Fibroblast of skin of right quadriceps (primary cell): ENCODE measurements at regions not wholly inside any gene's neighbourhood (a gene's known extent, or its start where the extent isn't known, plus 50 kb on each side); places are given as distances from the start of the nearest gene placed in this dataset.

Experiments
- DNase-seq: peaks from one replicate; pipeline ENCODE4 v3.0.0-alpha.2; 2013

- no peak for DNase-seq
Measured at GRCh38 chr1:83571536-83571935, 427.4 kb downstream of the TTLL7 start.

- no peak for DNase-seq
Measured at GRCh38 chr1:83561346-83561745, 437.6 kb downstream of the TTLL7 start.

- DNase-seq, result peak; percentile 23
Measured at GRCh38 chr1:83559129-83559840, 439.6 kb downstream of the TTLL7 start.

GRCh38 chr1:83555871-83556270 is 443.1 kb downstream of the TTLL7 start:
- DNase-seq, result no peak

- DNase-seq, result no peak
Measured at GRCh38 chr1:83554174-83554573, 444.8 kb downstream of the TTLL7 start.

- DNase-seq, result no peak
Measured at GRCh38 chr1:83552820-83553219, 446.1 kb downstream of the TTLL7 start.

- no peak for DNase-seq
Measured at GRCh38 chr1:83548311-83548710, 450.6 kb downstream of the TTLL7 start.

- peak; percentile 88 for DNase-seq
Measured at GRCh38 chr1:83547901-83548300, 451.0 kb downstream of the TTLL7 start.

GRCh38 chr1:83546874-83547273 is 452.1 kb downstream of the TTLL7 start:
- DNase-seq, result peak; percentile 64

GRCh38 chr1:83545066-83545862 is 453.7 kb downstream of the TTLL7 start:
- DNase-seq, result peak; percentile 20

GRCh38 chr1:83543222-83543973 is 455.5 kb downstream of the TTLL7 start:
- no peak for DNase-seq

- no peak for DNase-seq
Measured at GRCh38 chr1:83531521-83532309, 467.2 kb downstream of the TTLL7 start.

- DNase-seq, result no peak
Measured at GRCh38 chr1:83530506-83530905, 468.4 kb downstream of the TTLL7 start.

- no peak for DNase-seq
Measured at GRCh38 chr1:83527987-83528386, 470.9 kb downstream of the TTLL7 start.

- no peak for DNase-seq
Measured at GRCh38 chr1:83520797-83521196, 478.1 kb downstream of the TTLL7 start.

GRCh38 chr1:83516369-83516768 is 482.6 kb downstream of the TTLL7 start:
- DNase-seq, result peak; percentile 91

GRCh38 chr1:83515578-83516154 is 483.3 kb downstream of the TTLL7 start:
- DNase-seq, result no peak

GRCh38 chr1:83512373-83513193 is 486.3 kb downstream of the TTLL7 start:
- DNase-seq, result peak; percentile 63

- peak; percentile 66 for DNase-seq
Measured at GRCh38 chr1:83511146-83511726, 487.7 kb downstream of the TTLL7 start.

- no peak for DNase-seq
Measured at GRCh38 chr1:83509301-83509781, 489.6 kb downstream of the TTLL7 start.
